Stimulated activated CD8-positive, alpha-beta memory T cell treated with anti-CD3 and anti-CD28 coated beads, Interleukin-12 subunit alpha, Interleukin-12 subunit beta, amount 100 ng/mL, for 24 hours (primary cell): ENCODE measurements at regions not wholly inside any gene's neighbourhood (a gene's known extent, or its start where the extent isn't known, plus 50 kb on each side); places are given as distances from the start of the nearest gene placed in this dataset.

Experiments
- DNase-seq: peaks from one replicate; pipeline ENCODE4 v3.0.0-alpha.2; 2020; ENCODE audit errors: extremely low read depth

DNA sequence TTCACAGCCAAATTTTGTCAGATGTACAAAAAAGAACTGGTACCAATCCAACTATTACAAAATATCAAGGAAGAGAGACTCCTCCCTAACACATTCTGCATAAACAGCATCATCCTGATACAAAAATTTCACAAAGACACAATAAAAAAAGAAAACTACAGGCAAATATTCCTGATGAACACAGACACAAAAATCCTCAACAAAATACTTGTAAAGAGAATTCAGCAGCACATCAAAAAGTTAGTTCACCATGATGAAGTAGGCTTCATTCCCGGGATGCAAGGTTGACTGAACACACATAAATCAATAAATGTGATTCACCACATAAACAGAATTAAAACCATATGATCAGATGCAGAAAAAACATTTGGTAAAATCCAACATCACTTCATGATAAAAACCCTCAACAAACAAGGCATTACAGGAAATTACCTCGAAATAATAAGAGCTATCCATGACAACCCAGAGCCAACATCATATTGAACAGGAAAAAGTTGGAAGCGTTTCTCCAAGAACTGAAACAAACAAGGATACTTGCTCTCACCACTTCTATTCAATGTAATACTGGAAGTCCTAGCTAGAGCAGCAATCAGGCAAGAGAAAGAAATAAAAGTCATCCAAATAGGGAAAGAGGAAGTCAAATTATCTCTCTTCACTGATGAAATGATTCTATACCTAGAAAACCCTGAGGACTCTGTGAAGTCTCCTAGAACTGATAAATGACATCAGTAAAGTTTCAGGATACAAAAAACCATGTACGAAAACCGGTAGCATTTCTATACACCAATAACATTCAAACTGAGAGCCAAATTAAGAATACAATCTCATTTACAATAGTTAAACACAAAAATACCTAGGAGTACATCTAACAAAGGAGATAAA lies 223.1 kb downstream of the REEP3 start:
- DNase-seq, result no peak

DNA sequence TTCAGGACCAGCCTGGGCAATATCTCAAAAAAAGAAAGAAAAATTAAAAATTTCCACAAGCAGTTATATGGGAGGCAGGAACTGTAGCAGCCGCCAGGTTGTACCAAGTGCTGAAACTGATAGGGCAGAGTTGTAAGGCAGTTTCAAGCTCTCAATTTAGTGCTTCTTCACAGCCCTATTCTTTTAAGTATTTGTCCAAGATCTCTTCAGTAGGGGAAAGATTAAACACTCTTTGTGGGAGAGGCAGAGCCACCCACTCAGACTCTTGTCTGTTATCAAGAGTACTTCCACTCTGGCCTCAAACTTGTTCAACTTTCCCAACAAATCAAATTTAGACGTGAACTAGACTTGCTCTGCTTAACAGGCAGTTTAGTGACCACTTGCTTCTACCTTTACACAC lies 228.7 kb downstream of the REEP3 start:
- DNase-seq, result no peak

DNA sequence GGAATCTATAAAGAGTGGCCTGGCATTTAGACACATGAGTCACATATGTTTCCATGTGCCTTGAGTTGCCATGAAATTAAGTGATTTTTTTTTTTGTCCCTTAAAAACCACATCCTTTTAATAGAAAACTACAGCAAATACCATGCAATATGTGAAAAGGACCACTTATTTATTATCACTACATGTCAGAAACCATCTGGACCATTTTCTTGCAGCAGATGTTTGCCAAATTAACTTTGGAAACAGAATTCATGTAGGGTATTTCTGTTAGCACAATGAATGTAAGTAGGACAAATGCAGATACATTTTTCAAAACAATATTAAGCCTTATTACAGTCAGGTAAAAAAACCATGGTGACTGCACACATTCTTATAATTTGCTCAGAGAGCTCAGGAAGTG lies 230.6 kb downstream of the REEP3 start:
- DNase-seq, result no peak

DNA sequence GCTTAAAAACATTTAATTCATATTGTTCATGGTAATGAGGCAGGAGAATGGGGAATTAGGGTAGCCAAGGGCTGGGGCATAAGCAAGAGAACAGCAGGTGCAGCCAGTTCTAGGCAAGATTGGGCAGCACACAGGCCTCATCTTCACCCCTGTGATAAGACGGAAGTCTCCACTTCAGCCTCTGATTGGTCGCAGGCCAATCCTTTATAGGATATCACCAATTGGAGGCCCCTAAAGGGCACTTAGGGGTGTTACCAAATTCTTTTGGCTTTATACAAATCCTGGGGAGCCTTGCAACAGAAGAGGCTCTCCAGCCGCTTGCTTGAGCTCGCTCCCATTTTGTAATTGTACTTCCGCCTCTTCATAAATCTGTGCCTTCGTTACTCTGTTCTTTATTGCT lies 231.1 kb downstream of the REEP3 start:
- DNase-seq, result no peak

DNA sequence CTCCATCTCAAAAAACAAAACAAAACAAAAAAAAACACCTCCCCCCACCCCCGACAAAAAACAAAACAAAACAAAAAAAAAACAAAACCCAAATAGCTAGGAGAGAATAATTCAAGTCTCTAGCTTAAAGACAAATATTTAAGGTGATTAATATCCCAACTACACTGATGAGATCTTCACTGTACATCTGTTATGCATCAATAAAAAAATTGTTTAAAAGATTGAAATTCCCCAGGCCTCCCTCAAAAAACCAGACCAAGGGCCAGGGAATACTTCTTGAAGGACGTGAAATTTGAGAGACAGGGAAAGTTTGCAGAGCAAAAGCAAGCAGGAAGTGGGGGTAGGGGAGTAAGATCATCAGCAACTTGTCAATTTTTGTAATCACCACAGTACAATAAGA lies 232.6 kb downstream of the REEP3 start:
- no peak for DNase-seq

DNA sequence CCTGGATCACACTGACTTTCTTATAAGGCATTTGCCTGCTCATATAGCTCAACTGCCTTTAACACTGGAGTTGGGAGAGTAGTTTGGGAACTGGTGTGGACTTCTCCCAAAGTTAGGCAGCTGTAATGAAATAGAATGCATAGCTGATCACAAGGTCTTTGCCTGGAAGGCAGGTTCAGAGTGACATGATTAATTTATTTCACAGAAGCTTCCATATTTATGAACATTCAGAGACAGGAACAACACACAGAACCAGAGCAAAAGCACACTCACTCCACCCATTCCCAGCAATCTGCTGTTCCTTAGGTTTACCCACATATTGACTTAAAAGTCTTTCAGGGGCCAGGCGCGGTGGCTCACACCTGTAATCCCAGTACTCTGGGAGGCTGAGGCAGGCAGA lies 234.2 kb downstream of the REEP3 start:
- no peak for DNase-seq

DNA sequence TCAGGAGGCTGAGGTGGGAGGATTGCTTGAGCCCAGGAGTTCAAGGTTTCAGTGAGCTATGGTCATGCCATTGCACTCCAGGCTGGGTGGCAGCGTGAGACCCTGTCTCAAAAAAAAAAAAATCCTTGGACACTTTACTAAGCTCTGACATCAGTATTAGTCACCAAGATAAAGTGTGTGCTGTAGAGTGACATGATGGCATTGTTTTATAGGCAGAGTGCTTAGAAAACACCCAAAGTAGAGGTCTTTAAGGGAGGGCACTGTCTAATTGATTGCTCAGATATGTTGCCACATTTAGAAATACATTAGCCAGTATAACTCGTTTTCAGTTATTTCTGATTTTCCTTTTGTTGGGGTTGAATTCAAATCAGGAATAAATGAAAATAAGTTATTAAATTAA lies 235.9 kb downstream of the REEP3 start:
- DNase-seq, result no peak

DNA sequence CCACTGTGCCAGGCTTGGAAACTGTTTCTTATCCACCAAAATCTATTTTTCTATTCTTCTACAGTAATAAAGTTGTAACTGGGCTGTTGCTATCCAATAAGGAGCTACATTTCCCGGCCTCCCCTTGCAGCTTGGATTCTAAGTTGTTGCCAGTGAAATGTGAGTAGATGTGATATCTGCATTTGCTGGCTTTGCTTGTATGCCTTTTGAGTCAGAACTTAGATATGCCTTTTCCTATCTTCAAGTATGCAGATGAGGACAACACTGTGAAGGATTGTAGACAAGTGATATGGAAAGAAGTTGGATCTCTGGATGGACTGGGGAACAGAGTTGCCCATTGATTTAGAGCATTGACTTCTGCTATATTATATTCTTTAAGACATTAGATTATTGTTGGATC lies 236.9 kb downstream of the REEP3 start:
- DNase-seq, result no peak

DNA sequence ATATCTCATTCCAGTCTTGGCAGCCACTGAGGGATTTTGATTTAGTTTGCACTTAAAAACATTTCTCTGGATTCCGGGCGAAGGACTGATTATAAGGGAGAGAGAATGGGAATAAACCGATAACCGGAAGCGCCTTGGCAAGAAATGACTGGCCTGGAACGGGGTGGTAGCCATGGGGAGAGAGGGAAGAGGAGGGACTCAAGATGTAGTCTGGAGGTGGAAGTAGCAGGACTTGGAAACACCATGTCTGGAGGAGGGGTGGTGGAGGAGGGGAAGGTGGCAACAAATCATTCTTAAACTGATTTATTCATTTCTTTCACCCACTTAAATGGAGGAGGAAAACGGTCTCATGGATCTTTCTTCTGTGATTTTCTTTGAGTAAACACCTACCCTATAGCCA lies 238.1 kb downstream of the REEP3 start:
- DNase-seq, result no peak

DNA sequence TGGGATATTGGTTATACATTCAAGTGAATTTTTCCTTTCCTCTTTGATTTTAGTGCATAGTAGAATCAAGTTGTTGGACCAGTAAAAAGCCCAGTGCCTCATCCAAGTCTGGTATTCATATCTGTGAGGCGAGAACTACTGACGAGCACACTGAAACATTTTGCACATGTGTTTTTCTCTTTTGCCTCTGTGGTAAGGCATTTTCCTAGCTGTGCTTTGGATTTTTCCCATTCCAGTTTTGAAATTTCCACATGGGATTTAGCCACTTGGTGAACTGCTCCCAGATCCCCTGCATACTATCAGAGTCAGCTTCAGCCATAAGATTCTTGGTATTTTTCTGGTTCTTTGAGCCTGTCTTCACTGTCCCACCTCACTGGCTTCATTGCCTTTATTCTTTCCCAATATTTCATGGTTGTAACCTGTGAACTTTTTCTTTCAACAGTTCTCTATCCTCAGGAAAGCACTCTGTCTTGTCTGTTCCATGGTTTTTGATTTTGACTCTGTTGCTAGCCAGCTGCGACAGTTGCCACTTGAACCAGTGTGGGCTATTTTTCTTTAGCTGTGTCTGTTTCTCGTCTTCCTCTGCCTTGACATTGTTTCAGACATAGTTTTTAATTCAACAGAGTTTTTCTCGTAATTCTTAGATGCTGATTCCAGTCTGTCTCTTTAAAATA lies 239.0 kb downstream of the REEP3 start:
- no peak for DNase-seq

DNA sequence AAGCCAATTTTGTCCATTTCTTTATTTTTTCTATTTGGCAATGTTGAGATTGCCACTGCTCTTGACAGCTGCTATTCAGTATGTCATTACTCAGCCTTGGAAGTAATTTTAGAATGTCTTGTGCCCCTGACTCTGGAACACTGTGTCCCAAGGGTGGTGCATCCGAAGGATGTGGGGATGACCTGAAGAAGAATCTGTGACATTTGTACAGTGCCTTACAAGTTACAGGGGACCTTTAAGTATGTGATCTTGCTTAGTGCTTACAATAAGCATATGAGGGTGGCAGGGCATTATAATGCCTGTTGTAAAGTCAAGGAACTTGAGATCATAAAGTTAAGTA lies 239.5 kb downstream of the REEP3 start:
- DNase-seq, result no peak

DNA sequence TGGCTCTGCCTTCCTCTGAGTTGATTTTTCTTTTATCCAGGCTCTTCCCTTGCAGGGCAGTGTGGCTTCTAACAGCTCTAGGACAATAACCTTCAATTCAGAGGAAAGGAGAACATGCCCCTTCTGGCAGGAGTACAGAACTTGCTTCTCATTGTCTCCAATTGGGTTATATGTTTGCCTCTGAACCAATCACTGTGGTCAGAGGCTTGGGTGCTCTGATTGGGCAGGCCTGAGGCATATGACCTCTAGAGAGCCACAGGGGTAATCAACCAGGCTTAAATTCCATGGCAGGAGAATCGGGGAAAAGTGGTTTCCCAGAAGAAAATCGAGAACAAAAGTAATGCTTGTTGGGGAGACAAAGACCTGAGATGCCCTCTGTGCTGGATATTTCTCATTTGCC lies 240.0 kb downstream of the REEP3 start:
- no peak for DNase-seq

DNA sequence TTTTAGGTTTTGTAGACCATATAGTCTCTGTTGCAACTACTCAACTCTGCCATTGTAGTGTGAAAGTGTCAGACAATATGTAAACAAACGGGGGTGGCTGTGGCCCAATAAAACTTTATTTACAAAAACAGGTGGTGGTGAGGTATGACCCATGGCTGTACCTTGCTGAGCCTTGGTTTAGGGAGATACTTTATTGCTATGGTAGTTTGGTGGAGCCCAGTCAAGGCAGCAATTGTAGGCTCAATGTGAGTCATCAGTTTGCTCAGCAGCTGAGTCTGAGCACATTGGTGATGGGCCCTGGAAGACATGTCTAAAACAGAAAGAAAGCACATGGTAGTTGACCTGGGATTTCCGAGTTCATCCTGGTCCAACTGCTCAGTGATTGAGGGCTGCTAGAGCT lies 242.5 kb downstream of the REEP3 start:
- no peak for DNase-seq

DNA sequence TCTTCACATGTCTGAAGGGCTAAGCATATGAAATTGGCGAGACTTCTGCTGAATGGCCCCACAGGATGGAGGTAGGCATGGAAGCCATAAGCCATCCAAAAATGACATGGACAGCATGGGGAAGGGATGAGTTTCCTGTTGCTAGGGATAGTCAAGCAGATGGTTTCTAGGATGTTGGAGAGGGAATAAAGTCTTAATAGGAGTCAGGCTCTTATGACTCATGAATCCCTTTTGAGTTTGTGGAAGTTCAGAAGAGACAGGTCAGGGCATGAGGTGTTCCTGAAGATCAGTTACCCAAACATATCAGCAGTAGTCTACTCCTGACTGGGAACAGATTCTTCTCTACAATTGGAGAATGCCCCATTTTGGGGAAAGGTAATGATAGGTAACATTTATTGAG lies 243.9 kb downstream of the REEP3 start:
- DNase-seq, result no peak

DNA sequence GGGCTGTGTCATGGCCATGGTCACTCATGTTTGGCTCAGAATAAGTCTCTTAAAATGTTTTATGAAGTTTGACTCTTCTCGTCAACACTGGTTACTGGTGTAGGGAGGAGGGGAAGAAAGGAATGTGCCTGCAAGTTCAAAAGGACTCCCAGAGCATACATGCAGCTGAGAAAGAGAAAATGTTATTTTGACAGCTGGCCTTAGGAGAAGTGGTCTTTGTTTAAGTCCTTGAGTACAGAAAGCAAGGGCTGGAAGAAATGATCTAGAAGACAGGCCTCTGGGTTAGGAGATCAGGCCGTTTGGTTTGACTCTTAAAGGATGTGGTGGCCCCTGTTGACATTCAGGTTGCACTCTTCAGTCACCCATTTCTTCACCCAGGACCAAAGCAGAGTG lies 245.5 kb downstream of the REEP3 start:
- DNase-seq, result no peak

DNA sequence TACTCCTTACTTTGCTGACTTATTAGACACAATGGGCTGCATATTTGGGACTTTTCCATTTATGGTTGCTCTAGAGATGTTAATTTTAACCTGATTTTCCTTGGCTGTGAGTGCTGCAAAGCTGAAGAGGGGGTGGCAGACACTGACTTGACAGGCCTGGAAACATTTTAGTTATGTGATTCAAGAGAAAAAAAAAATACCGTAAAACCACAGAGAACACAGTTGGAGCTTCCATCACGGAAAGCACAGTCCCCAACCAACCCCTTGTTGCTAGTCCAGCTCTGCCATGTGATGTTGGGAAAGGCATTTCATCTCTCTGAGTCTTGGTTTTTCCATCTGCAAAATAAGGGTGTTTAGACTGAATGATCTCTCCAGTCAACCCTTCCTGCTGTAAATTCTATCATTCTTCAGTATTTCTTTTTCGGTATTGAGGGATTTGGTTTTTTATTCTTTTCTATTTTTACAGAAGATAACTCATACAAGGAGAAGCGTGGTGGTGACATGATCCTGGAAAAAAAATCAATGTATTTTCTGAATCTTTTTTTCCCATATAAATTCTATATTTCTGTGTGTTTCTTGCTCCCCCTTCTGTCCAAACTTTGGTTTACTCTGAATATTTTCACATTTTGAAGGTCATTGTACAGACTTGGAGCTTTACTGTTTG lies 246.1 kb downstream of the REEP3 start:
- DNase-seq, result no peak

DNA sequence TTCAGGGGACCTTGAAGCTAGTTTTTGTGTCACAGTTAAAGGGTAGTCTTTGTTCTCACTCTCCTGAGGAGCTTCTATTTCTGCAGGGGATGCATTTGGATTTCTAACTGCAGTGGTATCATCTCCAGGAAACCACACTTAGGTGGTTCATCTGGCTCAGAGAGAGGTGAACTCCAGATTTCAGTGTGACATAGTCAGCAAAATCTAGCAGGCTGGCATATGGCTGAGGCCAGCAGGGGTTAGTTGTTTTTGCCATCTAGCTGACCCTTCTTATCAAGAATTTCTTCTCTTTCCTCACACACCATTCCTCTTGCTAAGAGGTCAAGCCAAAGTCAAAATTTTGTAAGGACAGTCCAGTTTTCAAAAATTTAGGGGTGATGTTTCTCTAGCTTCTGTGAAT lies 248.2 kb downstream of the REEP3 start:
- DNase-seq, result no peak

DNA sequence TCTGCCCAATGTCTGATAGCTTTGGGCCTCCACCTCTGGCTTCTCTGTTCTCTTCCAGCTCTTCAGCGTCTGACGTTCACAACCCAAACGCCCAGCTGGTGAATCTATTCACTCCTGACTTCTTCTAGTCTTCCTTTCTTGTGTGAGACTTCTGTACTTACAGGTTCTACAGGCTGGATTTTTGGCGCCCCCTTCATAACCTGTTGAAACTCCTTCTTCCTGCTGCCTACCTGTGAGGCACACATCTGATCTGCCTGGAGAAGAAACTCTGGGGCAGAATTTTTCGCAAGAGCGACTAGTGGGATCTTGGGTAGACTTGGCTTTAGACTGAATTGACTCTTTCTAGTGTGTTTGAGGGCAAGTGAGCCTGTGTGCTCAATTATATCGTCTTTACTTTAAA lies 249.3 kb downstream of the REEP3 start:
- DNase-seq, result no peak

DNA sequence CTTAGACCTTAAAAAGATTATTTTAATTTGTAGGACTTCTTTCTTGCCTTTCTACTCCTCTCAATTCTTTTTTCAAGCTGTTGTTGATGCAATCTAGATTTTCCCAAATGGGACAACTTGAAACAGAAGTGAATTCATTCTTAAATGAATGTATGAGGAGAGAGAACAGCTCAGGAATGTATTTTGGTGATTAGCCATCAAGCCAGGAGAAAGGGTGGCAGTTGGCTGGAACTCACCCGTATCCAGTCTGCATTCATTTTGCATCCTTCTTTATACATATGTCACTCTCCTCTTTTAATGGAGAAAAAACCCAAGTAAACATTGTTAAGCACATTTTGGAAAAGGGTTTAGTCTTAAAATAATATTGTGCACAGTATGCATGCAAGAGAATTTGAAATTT lies 251.3 kb downstream of the REEP3 start:
- DNase-seq, result no peak

DNA sequence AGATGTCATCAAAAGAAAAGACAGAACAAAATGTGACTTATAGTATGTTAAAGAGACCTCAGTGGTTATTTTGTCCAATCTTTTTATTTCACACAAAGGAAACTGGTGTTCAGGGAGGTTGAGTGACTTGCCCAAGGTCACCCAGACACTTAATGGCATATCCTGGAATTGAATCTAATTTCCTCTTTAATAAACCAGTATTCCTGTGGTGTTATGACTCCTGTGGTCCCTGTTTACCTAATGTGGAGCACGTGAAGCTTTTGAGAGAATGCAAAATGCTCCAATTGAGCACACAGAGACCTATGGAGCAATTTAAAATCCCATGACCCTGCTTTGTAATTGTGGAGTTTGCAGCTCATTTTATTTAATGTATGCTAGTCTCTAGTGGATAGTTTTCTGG lies 251.9 kb downstream of the REEP3 start:
- DNase-seq, result no peak

DNA sequence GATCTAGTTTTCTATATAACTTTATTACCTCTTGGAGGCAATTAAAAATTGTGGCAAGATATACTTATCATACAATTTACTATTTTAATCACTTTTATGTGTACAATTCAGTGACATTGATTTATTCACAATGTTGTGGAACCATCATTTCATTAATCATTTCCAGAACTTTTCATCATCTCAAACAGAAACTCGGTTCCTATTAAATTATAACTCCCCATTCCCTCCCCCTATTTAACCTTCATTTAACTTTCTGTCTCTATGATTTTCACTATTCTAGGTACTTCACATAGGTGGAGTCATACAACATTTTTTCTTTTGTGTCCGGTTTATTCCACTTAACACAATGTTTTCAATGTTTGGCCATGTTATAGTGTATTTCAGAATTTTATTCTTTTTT lies 252.8 kb downstream of the REEP3 start:
- DNase-seq, result no peak

DNA sequence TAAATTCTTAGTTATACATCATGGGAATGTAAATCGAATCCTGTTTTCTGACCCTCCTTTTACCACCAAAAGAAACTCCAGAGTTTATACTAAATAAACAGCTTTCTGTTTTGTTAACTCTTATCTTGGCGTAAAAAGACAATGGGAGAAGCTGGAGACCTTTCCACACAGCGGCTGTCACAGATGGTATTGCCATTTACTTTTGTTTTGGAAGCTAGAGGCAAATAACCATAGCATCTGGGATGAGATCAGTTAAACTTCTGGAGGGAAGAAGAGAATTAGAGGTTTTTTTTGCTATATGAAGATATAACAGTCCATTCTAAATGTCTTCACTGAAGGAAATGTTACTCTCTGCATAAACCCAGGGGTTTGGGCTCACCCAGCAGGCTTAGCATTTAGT lies 258.9 kb downstream of the REEP3 start:
- no peak for DNase-seq

DNA sequence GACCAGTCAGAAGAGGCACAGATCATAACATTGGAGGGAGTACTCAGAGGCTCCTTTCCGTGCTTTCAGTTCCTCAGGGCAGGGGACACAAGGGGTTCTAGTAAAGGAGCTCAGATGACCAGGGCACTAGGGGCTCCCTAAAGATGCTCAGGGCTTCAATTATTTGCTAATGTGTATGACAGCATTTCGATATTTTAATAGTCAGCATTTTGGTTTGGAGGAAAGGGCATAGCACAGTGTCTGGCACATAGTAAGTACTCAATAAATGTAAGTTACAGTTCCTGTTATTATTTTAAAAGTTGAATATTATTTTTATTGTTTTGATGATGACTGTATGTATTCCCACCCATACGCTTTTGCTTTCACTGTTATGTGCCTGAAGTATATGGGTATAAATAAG lies 260.0 kb downstream of the REEP3 start:
- DNase-seq, result no peak
